ENCODE measurements at regions not wholly inside any gene's neighbourhood (a gene's known extent, or its start where the extent isn't known, plus 50 kb on each side); places are given as distances from the start of the nearest gene placed in this dataset.

DNA sequence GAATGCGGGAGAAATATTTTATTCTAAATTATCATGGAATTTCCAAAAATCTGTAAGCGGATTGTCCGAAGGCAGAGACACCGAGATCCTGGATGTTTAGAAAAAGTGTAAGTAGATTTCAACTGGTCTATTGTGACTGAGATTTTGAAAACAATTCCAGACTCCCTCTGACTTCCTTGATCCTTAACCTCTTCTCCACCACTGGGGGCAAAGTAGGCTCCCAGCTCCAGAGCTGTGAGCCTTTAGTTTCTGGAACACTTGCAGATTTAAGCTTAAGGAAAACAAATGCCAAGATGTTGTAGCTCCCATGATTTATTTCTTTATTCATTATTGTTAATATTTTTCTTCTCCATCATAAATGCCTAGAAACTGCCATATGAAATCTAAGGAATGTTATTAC lies 1320.5 kb upstream of the SEL1L start:
- Histone ChIP-seq H3K4me3 (replicated peaks; ENCODE audit: insufficient read depth, low read length) (no peak overlapping the region), H3K27ac (replicated peaks) (no peak overlapping the region), H3K27me3 (ENCODE audit: insufficient read depth, poor library complexity, severe bottlenecking) (no peaks in the 10 kb centered on the region)
- TF ChIP-seq REST (IDR thresholded peaks at IDR 0.05; ENCODE audit: insufficient replicate concordance, low read depth) (no peak), GABPA (IDR thresholded peaks at IDR 0.05; ENCODE audit: low read depth) (no peak), SPI1 (IDR thresholded peaks at IDR 0.05; ENCODE audit: borderline replicate concordance, low read depth) (no peak), POLR2AphosphoS5 (IDR thresholded peaks at IDR 0.05; ENCODE audit: low read depth) (no peak)
- TF ChIP-seq, protein P1, sequence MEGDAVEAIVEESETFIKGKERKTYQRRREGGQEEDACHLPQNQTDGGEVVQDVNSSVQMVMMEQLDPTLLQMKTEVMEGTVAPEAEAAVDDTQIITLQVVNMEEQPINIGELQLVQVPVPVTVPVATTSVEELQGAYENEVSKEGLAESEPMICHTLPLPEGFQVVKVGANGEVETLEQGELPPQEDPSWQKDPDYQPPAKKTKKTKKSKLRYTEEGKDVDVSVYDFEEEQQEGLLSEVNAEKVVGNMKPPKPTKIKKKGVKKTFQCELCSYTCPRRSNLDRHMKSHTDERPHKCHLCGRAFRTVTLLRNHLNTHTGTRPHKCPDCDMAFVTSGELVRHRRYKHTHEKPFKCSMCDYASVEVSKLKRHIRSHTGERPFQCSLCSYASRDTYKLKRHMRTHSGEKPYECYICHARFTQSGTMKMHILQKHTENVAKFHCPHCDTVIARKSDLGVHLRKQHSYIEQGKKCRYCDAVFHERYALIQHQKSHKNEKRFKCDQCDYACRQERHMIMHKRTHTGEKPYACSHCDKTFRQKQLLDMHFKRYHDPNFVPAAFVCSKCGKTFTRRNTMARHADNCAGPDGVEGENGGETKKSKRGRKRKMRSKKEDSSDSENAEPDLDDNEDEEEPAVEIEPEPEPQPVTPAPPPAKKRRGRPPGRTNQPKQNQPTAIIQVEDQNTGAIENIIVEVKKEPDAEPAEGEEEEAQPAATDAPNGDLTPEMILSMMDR (IDR thresholded peaks at IDR 0.05; ENCODE audit: insufficient read depth, low read length): no peak
- no peak for DNase-seq (ENCODE audit: low read depth in 1 of 2, low spot score in 1 of 2)

DNA sequence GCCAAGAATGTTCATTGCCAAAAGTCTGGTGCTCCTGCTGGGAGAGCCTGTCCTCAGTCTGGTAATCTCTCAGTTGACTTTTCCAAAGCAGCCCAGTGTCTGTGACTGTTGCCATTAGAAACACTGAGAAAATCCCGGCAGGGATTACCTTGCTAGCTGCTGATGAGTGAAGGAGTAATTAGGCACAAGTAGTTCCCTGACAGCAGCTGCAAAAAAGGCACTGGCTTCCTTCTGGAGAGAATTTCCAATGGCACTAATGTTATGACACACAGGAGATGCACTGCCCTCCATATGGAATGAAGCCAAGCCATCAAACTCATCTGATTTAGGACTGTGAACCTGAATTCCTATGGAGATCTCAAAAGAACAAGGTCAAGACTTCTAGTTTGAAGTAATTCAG lies 1321.2 kb upstream of the SEL1L start:
- DNase-seq (ENCODE audit: low read depth in 1 of 2, low spot score in 1 of 2): no peak
- Histone ChIP-seq H3K27ac (replicated peaks) (no peak overlapping the region), H3K4me3 (replicated peaks; ENCODE audit: insufficient read depth, low read length) (no peak overlapping the region), H3K27me3 (ENCODE audit: insufficient read depth, poor library complexity, severe bottlenecking) (no peaks in the 10 kb centered on the region)
- TF ChIP-seq SPI1 (IDR thresholded peaks at IDR 0.05; ENCODE audit: borderline replicate concordance, low read depth): no peak
- TF ChIP-seq, protein P1 (IDR thresholded peaks at IDR 0.05; ENCODE audit: insufficient read depth, low read length): no peak
- TF ChIP-seq REST (IDR thresholded peaks at IDR 0.05; ENCODE audit: insufficient replicate concordance, low read depth): no peak
- no peak for TF ChIP-seq GABPA (IDR thresholded peaks at IDR 0.05; ENCODE audit: low read depth)
- no peak for TF ChIP-seq POLR2AphosphoS5 (IDR thresholded peaks at IDR 0.05; ENCODE audit: low read depth)

DNA sequence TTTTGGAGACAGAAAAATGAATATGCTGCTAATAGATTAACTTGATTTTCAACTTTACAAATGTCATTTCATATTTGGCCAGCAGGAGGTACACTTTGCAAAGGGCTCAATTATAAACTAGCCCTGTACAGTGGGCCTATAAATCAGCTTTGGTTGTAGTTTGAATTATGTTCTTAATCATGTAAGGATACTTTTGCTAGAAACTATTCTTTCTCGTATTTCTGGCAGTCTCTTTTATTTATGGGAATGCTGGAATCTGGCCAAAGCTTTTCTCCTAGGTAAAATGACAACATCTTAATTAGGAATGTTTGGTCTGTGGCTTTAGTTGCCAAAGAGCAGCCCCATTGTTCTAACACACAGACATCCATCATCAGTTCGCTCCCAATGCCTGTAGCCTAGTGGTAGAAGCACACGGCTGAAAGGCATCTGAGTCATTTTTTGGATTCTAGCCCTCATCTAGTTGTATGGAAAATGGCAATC lies 1322.3 kb upstream of the SEL1L start:
- TF ChIP-seq REST (IDR thresholded peaks at IDR 0.05; ENCODE audit: insufficient replicate concordance, low read depth) (no peak), POLR2AphosphoS5 (IDR thresholded peaks at IDR 0.05; ENCODE audit: low read depth) (no peak), SPI1 (IDR thresholded peaks at IDR 0.05; ENCODE audit: borderline replicate concordance, low read depth) (no peak), GABPA (IDR thresholded peaks at IDR 0.05; ENCODE audit: low read depth) (no peak)
- TF ChIP-seq, protein P1 (IDR thresholded peaks at IDR 0.05; ENCODE audit: insufficient read depth, low read length): no peak
- H3K27me3 ChIP-seq (ENCODE audit: insufficient read depth, poor library complexity, severe bottlenecking): no peaks in the 10 kb centered on the region
- H3K27ac ChIP-seq (replicated peaks): no peak overlapping the region
- peak in 1 of 2 experiments; percentile 6 for DNase-seq (ENCODE audit: low read depth in 1 of 2, low spot score in 1 of 2)
- H3K4me3 ChIP-seq (replicated peaks; ENCODE audit: insufficient read depth, low read length): no peak overlapping the region
